OCI-LY3 (cell line): ENCODE measurements at regions not wholly inside any gene's neighbourhood (a gene's known extent, or its start where the extent isn't known, plus 50 kb on each side); places are given as distances from the start of the nearest gene placed in this dataset.

Experiments
- EZH2phosphoT487 ChIP-seq: fragments of 200-600 bp; shearing (Covaris generic); IDR thresholded peaks from 2 replicates; pipeline ENCODE4 v1.6.1; 2018; ENCODE audit warnings: antibody characterized with exemption, mixed run types, low read depth
- TF ChIP-seq, protein P1 (sequence below): fragments of 200-600, 300-600 bp; sonication (generic); IDR thresholded peaks from 2 replicates; pipeline ENCODE4 v1.5.1; 2014; ENCODE audit warnings: antibody characterized with exemption, low read length, low read depth

DNA sequence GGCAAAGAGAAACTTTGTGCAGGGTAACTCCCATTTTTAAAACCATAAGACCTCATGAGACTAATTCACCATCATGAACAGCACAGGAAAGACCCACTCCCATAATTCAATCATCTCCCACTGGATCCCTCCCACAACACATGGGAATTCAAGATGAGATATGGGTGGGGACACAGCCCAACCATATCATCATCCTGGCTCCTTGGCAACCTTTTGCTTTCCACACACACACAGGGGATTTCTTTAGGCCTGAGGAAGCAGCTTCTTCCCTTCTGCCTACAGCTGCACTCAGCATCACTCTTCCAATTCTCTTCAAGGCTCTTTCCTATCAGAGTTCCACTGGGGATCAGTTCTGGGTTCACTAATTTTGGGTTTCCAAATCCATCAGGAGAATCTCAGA, 199.0 kb upstream of the CTBP2 start:
- TF ChIP-seq, protein P1, sequence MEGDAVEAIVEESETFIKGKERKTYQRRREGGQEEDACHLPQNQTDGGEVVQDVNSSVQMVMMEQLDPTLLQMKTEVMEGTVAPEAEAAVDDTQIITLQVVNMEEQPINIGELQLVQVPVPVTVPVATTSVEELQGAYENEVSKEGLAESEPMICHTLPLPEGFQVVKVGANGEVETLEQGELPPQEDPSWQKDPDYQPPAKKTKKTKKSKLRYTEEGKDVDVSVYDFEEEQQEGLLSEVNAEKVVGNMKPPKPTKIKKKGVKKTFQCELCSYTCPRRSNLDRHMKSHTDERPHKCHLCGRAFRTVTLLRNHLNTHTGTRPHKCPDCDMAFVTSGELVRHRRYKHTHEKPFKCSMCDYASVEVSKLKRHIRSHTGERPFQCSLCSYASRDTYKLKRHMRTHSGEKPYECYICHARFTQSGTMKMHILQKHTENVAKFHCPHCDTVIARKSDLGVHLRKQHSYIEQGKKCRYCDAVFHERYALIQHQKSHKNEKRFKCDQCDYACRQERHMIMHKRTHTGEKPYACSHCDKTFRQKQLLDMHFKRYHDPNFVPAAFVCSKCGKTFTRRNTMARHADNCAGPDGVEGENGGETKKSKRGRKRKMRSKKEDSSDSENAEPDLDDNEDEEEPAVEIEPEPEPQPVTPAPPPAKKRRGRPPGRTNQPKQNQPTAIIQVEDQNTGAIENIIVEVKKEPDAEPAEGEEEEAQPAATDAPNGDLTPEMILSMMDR: no peak
- TF ChIP-seq EZH2phosphoT487: no peak
